Right lobe of liver (tissue), 6 donors: ENCODE measurements at regions not wholly inside any gene's neighbourhood (a gene's known extent, or its start where the extent isn't known, plus 50 kb on each side); places are given as distances from the start of the nearest gene placed in this dataset.

ENCODE experiments used
- ATAC-seq, 4 donors: fragments of 200-7000 bp; cut with Tn5 transposase; one replicate each; pipeline ENCODE4 v1.9.1; 2020; ENCODE audit warnings: mild to moderate bottlenecking in 4 of 4, moderate library complexity in 4 of 4
- DNase-seq, 3 donors: peaks; one replicate each; pipeline ENCODE4 v3.0.0-alpha.2; 2020
- H3K27ac ChIP-seq, 3 donors: fragments of 200-600 bp; one replicate each; pipeline ENCODE4 v1.8.0; 2022
- H3K27me3 ChIP-seq, 2 donors: fragments of 200-600 bp; one replicate each; pipeline ENCODE4 v1.8.0; 2022
- H3K36me3 ChIP-seq, 4 donors: fragments of 200-600 bp; sonication (generic) in 1 of 4; one replicate each; pipeline versions ENCODE4 v1.5.1 to v1.8.0; 2017 to 2022; ENCODE audit warnings: control low read depth in 1 of 4
- H3K4me1 ChIP-seq, 4 donors: fragments of 200-600 bp; sonication (generic) in 1 of 4; one replicate each; pipeline versions ENCODE4 v1.5.1 to v1.8.0; 2017 to 2022; ENCODE audit warnings: control low read depth in 1 of 4
- H3K4me3 ChIP-seq, 3 donors: fragments of 200-600 bp; one replicate each; pipeline ENCODE4 v1.8.0; 2022
- H3K9me3 ChIP-seq, 4 donors: fragments of 200-600 bp; sonication (generic) in 1 of 4; one replicate each; pipeline versions ENCODE4 v1.5.1 to v1.8.0; 2017 to 2022; ENCODE audit warnings: control low read depth in 1 of 4
- POLR2A ChIP-seq: fragments of 450-650 bp; IDR thresholded peaks from one replicate; pipeline ENCODE4 v1.6.1; 2017; ENCODE audit warnings: antibody characterized with exemption, mild to moderate bottlenecking
- WGBS: methylation state at CpG from one replicate; pipeline ENCODE4 v1.1.6; 2018; ENCODE audit warnings: low coverage, low lambda C conversion rate; ENCODE audit not compliant: insufficient coverage; ENCODE audit errors: missing lambda C conversion rate; 5-methylcytosine and 5-hydroxymethylcytosine counted together
- intact Hi-C, 2 donors: fragments of 100-400 bp; cut with DNase I; formaldehyde crosslinking; loops; one replicate each; pipeline versions ENCODE4 v1.11.2 to v1.14.1; 2022
- TF ChIP-seq, protein P1 (sequence below), 4 donors: fragments of 200-600 bp in 3 of 4; fragments of 450-650 bp in 1 of 4; IDR thresholded peaks; one replicate each; pipeline versions ENCODE4 v1.5.1 to v1.8.0; 2016 to 2022; ENCODE audit warnings: antibody characterized with exemption in 4 of 4, mild to moderate bottlenecking in 2 of 4
- donor health status: DM: no; HTN: yes; CAD: no.
- donor health status: DM: no; HTN: no; CAD: no.
- donor health status: DM: no; HTN: no; CAD: no.
- donor health status: DM: no; HTN: yes; CAD: no.
- donor health status: DM: no; HTN: yes; CAD: no.

DNA sequence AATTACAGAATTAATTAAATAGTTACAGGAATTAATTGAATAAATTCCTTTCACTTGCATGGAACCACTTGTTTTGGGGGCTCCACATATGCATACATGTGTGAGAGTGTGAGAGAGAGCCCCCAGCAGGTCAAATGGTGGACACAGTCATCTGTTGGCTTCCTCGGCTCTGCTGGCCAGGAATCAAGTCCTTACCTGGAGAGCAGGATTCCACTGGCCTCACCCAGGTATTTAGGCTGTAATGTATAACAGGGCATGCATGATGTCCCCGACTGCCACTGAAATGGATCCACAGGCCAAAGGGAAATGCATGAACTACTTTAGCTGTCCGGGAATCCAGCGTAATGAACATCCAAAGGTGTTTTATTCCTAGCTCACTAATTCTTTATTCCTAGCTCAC, 139.7 kb upstream of the SMAD3 start:
- ATAC-seq: no peak
- WGBS: 89% methylated on average over 4 of the region's 4 CpGs

DNA sequence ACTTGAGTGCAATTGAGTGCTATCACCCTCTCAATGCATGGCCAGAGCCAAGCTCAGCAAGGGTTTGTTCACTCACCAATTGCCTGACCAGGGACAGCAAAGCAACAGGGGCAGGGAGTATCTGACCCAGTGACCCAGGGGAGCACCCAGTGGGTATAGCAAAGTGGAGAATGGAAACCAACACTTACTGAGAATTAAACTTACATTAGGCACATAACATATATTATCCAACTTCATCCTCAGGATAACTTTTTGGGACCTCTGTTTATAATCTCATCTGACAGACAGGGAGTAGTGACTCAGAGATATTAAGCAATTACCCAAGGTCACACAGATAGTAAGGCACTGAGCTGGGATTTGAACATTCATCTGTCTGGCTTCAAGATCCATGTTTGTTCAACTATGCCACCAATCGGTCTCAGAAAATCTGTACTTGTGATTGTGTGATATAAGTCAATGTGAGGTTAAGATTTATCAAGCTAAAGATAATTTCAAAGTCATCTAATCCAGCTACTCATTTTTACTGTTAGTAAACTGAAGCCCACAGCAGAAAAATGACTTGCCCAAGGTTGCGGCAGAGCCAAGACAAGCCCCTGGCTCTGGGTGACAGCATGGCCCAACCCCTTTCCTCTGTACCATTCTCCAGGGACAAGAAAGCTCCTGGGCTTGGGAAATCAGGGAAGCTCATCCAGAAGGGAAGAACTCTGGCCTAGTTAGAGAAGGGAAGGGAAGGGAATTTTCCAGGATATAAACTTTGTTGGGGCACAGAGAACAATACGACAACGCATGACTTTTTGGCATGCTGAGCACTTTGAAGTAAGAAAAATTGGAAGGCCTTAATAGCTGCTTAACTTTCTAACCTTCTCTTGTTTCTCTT, 138.0 kb upstream of the SMAD3 start:
- DNase-seq (peak in 1 of 3 donors; percentile 3), ATAC-seq (peak in 2 of 4 donors; percentile 7 to 16)
- 53% methylated on average over 4 of the region's 4 CpGs for WGBS
- Histone ChIP-seq H3K9me3 (no peaks in the 10 kb centered on the region), H3K27ac (no peak overlapping the region), H3K27me3 (no peaks in the 10 kb centered on the region), H3K4me3 (no peak overlapping the region), H3K36me3 (no peaks in the 10 kb centered on the region), H3K4me1 (peaks cover 0 to 10% (median 0%) of the 10 kb centered on the region in 4 donors)
- TF ChIP-seq, protein P1, sequence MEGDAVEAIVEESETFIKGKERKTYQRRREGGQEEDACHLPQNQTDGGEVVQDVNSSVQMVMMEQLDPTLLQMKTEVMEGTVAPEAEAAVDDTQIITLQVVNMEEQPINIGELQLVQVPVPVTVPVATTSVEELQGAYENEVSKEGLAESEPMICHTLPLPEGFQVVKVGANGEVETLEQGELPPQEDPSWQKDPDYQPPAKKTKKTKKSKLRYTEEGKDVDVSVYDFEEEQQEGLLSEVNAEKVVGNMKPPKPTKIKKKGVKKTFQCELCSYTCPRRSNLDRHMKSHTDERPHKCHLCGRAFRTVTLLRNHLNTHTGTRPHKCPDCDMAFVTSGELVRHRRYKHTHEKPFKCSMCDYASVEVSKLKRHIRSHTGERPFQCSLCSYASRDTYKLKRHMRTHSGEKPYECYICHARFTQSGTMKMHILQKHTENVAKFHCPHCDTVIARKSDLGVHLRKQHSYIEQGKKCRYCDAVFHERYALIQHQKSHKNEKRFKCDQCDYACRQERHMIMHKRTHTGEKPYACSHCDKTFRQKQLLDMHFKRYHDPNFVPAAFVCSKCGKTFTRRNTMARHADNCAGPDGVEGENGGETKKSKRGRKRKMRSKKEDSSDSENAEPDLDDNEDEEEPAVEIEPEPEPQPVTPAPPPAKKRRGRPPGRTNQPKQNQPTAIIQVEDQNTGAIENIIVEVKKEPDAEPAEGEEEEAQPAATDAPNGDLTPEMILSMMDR (IDR thresholded peaks at IDR 0.05): no peak
- no peak for TF ChIP-seq POLR2A
- intact Hi-C loops: no loop called here

More for the DNA sequence above, 139.7 kb upstream of the SMAD3 start:
- Histone ChIP-seq H3K4me1 (no peaks in the 10 kb centered on the region), H3K27ac (no peak overlapping the region), H3K27me3 (no peaks in the 10 kb centered on the region), H3K4me3 (no peak overlapping the region), H3K36me3 (no peaks in the 10 kb centered on the region), H3K9me3 (no peaks in the 10 kb centered on the region)
- no peak for DNase-seq
- intact Hi-C loops: no loop called here
- TF ChIP-seq POLR2A: no peak
- TF ChIP-seq, protein P1 (IDR thresholded peaks at IDR 0.05): no peak

DNA sequence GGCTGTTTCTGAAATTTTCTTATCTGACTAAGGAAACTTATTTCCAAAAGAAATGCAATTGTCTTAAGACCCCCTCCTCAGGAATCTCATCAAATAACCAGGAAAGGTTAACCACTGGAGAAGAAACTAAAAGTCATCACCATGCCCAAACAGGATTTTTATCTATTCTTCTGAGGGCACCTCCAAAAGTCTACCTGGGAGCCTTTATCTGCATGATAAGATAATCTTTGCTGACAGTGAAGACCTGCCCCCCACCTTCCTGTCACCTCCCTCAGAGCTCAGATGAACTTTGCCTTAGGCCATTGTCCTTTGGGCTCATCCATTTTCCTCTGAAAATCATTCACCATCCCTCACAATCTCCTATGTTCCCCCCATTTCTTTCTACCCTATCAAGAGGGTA, 137.3 kb upstream of the SMAD3 start:
- Histone ChIP-seq H3K4me1 (peaks cover 0 to 10% (median 0%) of the 10 kb centered on the region in 4 donors), H3K4me3 (no peak overlapping the region), H3K9me3 (no peaks in the 10 kb centered on the region), H3K27ac (no peak overlapping the region), H3K27me3 (no peaks in the 10 kb centered on the region), H3K36me3 (no peaks in the 10 kb centered on the region)
- intact Hi-C loops: no loop called here
- no peak for TF ChIP-seq POLR2A
- TF ChIP-seq, protein P1 (IDR thresholded peaks at IDR 0.05): no peak
- DNase-seq (peak in 1 of 3 donors; percentile 1), ATAC-seq (no peak)

DNA sequence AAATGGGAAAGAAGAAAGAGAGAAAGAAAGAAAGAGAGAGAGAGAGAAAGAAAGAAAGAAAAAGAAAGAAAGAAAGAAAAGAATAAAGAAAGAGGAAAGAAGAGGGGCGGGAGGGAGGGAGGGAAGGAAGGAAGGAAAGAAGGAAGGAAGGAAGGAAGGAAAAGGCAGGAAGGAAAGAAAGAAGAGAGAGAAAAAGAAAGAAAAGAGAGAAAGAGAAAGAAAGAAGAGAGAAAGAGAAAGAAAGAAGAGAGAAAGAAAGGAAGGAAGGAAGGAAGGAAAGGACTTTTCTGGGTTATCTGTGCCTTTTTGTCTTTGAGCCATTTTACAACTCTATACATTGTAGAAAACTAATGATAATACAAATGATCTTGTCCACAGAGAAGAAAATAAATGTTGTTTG, 136.6 kb upstream of the SMAD3 start:
- H3K4me1 ChIP-seq: peaks cover 0 to 10% (median 0%) of the 10 kb centered on the region in 4 donors
- intact Hi-C loops: no loop called here
- no peak for DNase-seq
- no peaks in the 10 kb centered on the region for H3K27me3 ChIP-seq
- H3K27ac ChIP-seq: no peak overlapping the region
- no peaks in the 10 kb centered on the region for H3K36me3 ChIP-seq
- TF ChIP-seq POLR2A: no peak
- TF ChIP-seq, protein P1 (IDR thresholded peaks at IDR 0.05): no peak
- no peaks in the 10 kb centered on the region for H3K9me3 ChIP-seq
- no peak for ATAC-seq
- H3K4me3 ChIP-seq: no peak overlapping the region
- WGBS: 92% methylated on average over 1 of the region's 1 CpG
